ENCODE measurements at regions not wholly inside any gene's neighbourhood (a gene's known extent, or its start where the extent isn't known, plus 50 kb on each side); places are given as distances from the start of the nearest gene placed in this dataset.

DNA sequence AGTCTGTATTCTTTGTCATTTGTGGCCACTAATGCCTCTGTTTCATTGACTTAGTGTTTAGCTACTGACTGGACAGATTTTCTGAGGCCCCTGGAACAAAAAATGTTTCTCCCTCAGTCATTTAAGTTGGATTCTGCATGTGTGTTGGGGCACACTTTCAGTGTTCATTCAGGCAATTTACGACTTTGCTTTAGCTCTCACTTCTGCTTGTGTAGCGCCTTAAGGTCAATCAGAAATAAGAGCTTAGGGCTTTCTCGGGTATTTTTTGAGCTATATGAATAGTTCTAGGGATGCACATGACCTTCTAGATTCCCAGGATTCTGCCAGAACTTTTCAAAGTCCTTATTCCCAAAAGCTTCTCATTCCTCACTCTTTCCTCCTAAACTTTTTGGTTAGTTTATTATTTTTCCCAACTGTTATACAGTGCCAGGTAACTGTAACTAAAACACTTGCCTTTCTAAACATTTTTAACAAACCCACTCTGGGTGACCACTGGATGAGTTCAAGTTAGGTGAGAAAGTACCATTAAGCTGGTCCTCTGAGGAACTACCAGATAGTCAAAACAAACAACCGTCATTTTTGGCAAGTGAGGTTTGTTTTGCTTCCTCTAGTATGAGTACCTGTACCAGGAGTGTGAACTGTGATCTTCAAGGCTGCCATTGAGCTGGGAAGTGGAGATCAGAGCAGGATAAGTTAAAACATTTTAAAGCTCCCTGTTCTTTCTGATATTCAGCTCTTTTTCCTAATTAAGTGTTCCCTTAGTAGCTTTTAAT lies 571.3 kb upstream of the TLE4 start:
- DNase-seq (ENCODE audit: low read depth, low spot score) = no peak
- WGBS (ENCODE audit: insufficient coverage, insufficient read length) = no CpG with 5 or more reads among the region's 4 CpGs

DNA sequence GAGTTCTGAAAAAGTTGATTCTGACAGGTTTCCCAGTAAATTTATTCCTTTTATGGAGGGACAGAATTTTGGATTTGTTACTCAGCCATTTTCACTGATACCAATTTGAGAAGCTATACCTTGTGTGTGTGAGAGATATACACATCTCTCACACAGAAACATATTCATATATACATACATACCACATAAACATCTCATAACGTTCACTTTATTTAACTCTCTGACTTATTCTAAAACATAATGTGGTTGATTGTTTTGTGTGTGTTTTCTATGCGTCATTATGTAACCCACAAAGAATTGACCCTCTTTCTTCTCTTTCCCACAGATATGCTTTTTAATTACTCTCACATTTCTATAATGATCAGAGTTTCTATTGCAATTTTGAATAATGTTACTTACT lies 570.8 kb upstream of the TLE4 start:
- Histone ChIP-seq H3K27ac (ENCODE audit: low read length) (no peak overlapping the region), H3K4me1 (ENCODE audit: control insufficient read depth, insufficient read depth, low read length) (no peaks in the 10 kb centered on the region), H3K4me3 (ENCODE audit: low read length) (no peak overlapping the region), H3K27me3 (ENCODE audit: control insufficient read depth, insufficient read depth, low read length) (no peaks in the 10 kb centered on the region), H3K36me3 (ENCODE audit: control insufficient read depth, insufficient read depth, low read length) (no peaks in the 10 kb centered on the region), H3K9me3 (ENCODE audit: control insufficient read depth, insufficient read depth, low read length) (no peaks in the 10 kb centered on the region)
- DNase-seq (ENCODE audit: low read depth, low spot score) = no peak
- WGBS (ENCODE audit: insufficient coverage, insufficient read length) = 100% methylated on average over 1 of the region's 2 CpGs

More for the DNA sequence above, 571.3 kb upstream of the TLE4 start:
- Histone ChIP-seq H3K27ac (ENCODE audit: low read length) (no peak overlapping the region), H3K4me1 (ENCODE audit: control insufficient read depth, insufficient read depth, low read length) (no peaks in the 10 kb centered on the region), H3K9me3 (ENCODE audit: control insufficient read depth, insufficient read depth, low read length) (no peaks in the 10 kb centered on the region), H3K27me3 (ENCODE audit: control insufficient read depth, insufficient read depth, low read length) (no peaks in the 10 kb centered on the region), H3K36me3 (ENCODE audit: control insufficient read depth, insufficient read depth, low read length) (no peaks in the 10 kb centered on the region), H3K4me3 (ENCODE audit: low read length) (no peak overlapping the region)

DNA sequence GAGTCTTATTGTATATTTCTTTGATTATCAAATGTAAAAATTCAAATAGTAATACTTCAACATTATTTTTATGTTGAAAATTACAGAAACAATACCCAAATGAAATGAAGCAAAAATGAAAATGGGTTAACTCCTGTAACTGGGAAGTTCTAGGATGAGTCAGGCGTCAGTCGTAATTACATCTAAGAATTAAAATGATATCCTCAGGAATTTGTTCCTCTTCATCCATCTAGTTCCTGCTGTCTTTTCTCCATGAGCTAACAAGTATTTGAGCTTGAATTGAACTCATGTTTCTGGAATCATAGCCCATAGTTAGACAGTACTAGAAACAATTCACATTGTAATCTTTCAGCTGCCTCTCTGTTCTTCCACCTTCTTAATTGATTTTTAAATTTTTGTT lies 568.3 kb upstream of the TLE4 start:
- Histone ChIP-seq H3K4me1 (ENCODE audit: control insufficient read depth, insufficient read depth, low read length) (no peaks in the 10 kb centered on the region), H3K27me3 (ENCODE audit: control insufficient read depth, insufficient read depth, low read length) (no peaks in the 10 kb centered on the region), H3K9me3 (ENCODE audit: control insufficient read depth, insufficient read depth, low read length) (no peaks in the 10 kb centered on the region), H3K4me3 (ENCODE audit: low read length) (no peak overlapping the region), H3K36me3 (ENCODE audit: control insufficient read depth, insufficient read depth, low read length) (no peaks in the 10 kb centered on the region), H3K27ac (ENCODE audit: low read length) (no peak overlapping the region)
- DNase-seq (ENCODE audit: low read depth, low spot score) = no peak
- WGBS (ENCODE audit: insufficient coverage, insufficient read length) = no CpG with 5 or more reads among the region's 2 CpGs

DNA sequence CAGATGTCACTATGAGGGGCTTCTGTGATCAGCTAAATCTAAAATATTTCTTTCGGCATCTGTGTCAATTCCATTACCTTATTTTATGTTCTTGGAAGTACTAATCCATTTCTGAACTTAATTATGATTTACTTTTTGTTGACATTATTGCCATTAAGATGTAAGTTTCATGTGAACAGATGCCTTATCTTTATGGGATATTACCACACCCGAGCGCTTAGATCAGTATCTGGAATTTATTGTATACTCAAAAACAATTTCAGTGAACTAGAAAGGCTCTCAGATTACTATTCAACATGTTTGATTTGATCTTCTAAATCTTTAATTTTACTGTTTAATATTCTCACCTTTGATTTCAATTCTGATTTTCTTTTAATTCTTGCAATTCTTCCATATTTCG lies 567.7 kb upstream of the TLE4 start:
- DNase-seq (ENCODE audit: low read depth, low spot score) = no peak
- H3K27me3 ChIP-seq (ENCODE audit: control insufficient read depth, insufficient read depth, low read length) = no peaks in the 10 kb centered on the region
- no peaks in the 10 kb centered on the region for H3K36me3 ChIP-seq (ENCODE audit: control insufficient read depth, insufficient read depth, low read length)
- H3K9me3 ChIP-seq (ENCODE audit: control insufficient read depth, insufficient read depth, low read length) = no peaks in the 10 kb centered on the region
- H3K4me3 ChIP-seq (ENCODE audit: low read length) = no peak overlapping the region
- WGBS (ENCODE audit: insufficient coverage, insufficient read length) = 100% methylated on average over 1 of the region's 4 CpGs
- no peak overlapping the region for H3K27ac ChIP-seq (ENCODE audit: low read length)
- no peaks in the 10 kb centered on the region for H3K4me1 ChIP-seq (ENCODE audit: control insufficient read depth, insufficient read depth, low read length)

DNA sequence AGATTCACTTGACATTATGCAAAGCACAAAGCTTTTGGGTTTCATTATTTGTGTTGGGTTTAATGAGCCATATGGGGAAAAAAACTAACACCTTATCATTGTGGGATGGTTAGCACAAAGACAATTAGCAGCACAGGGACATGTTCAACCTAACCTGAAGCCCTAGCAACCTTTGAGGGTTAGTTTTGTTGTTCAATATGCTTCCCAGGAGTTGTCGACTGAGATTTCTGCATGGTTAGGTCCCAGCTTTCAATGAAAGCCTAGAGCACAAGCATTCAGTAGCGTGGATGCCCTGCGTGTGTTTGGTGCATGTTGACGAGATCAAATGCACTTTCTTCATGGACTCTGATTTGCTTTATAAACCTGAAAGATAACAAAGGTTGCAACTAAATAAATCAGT lies 565.2 kb upstream of the TLE4 start:
- Histone ChIP-seq H3K27me3 (ENCODE audit: control insufficient read depth, insufficient read depth, low read length) (no peaks in the 10 kb centered on the region), H3K27ac (ENCODE audit: low read length) (no peak overlapping the region), H3K4me3 (ENCODE audit: low read length) (no peak overlapping the region), H3K4me1 (ENCODE audit: control insufficient read depth, insufficient read depth, low read length) (no peaks in the 10 kb centered on the region), H3K36me3 (ENCODE audit: control insufficient read depth, insufficient read depth, low read length) (no peaks in the 10 kb centered on the region), H3K9me3 (ENCODE audit: control insufficient read depth, insufficient read depth, low read length) (no peaks in the 10 kb centered on the region)
- WGBS (ENCODE audit: insufficient coverage, insufficient read length) = no CpG with 5 or more reads among the region's 4 CpGs
- DNase-seq (ENCODE audit: low read depth, low spot score) = no peak

DNA sequence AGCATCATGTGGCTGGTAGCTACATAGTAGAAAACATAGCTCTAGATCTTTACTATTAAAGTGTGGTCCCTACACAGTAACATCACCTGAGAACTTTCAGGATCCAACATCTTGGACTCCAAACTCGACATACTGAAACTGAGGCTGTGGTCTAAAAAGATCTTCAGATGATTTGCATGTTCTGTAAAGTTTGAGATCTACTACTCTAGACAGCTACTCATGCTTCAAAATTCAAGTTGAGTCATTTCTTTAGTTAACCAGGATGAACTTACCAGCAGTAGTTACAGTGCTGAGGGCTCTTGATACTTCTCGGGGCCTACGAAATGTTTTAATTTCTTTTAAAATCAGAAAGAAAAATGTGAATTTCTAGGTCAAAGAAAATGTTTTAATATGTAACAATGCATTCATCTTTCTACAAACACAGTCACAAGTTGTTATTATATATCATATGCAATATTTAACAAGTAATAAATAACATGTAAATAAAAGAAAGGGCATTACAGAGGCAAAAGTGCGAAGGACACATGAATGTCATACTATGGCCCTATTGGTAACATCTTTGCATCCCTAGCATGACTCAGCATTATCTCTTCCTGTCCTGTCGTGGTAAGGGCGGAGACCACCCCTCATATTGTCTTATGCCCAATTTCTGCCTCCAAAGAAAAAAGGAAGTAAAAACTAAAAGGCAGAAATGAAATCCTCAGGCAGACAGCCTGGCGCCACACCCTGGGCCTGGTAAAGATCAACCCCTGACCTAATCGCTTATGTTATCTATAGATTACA lies 563.9 kb upstream of the TLE4 start:
- WGBS (ENCODE audit: insufficient coverage, insufficient read length) = no CpG with 5 or more reads among the region's 8 CpGs
- Histone ChIP-seq H3K27me3 (ENCODE audit: control insufficient read depth, insufficient read depth, low read length) (no peaks in the 10 kb centered on the region), H3K36me3 (ENCODE audit: control insufficient read depth, insufficient read depth, low read length) (no peaks in the 10 kb centered on the region), H3K4me3 (ENCODE audit: low read length) (no peak overlapping the region), H3K4me1 (ENCODE audit: control insufficient read depth, insufficient read depth, low read length) (no peaks in the 10 kb centered on the region), H3K27ac (ENCODE audit: low read length) (no peak overlapping the region), H3K9me3 (ENCODE audit: control insufficient read depth, insufficient read depth, low read length) (no peaks in the 10 kb centered on the region)
- no peak for DNase-seq (ENCODE audit: low read depth, low spot score)

- Histone ChIP-seq H3K27me3 (ENCODE audit: control insufficient read depth, insufficient read depth, low read length) (no peaks in the 10 kb centered on the region), H3K4me3 (ENCODE audit: low read length) (no peak overlapping the region), H3K36me3 (ENCODE audit: control insufficient read depth, insufficient read depth, low read length) (no peaks in the 10 kb centered on the region), H3K9me3 (ENCODE audit: control insufficient read depth, insufficient read depth, low read length) (no peaks in the 10 kb centered on the region), H3K4me1 (ENCODE audit: control insufficient read depth, insufficient read depth, low read length) (no peaks in the 10 kb centered on the region), H3K27ac (ENCODE audit: low read length) (no peak overlapping the region)
- DNase-seq (ENCODE audit: low read depth, low spot score) = no peak
- no CpG with 5 or more reads among the region's 3 CpGs for WGBS (ENCODE audit: insufficient coverage, insufficient read length)
Measured at GRCh38 chr9:79008916-79009315, 562.8 kb upstream of the TLE4 start.

DNA sequence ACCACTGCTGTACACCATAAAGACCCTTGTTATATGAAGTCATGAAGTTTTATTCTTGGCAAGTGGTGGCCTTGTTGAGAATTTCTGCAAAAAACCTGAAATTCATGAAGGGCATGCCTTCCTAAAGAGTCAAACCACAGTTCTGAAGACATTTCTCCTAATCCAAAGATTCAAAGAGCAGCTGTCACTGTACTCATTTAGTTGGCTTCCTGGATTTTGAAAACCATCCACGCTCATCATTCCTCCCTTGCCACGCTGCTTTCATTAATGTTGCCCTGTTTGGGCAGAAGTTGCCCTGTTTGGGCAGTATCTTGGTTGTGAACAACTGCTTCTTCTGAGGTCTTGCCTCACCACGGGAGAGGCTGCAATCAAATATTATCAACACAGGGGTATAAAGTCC lies 560.3 kb upstream of the TLE4 start:
- H3K4me1 ChIP-seq (ENCODE audit: control insufficient read depth, insufficient read depth, low read length) = no peaks in the 10 kb centered on the region
- WGBS (ENCODE audit: insufficient coverage, insufficient read length) = no CpG with 5 or more reads among the region's 3 CpGs
- no peaks in the 10 kb centered on the region for H3K9me3 ChIP-seq (ENCODE audit: control insufficient read depth, insufficient read depth, low read length)
- H3K4me3 ChIP-seq (ENCODE audit: low read length) = no peak overlapping the region
- no peak for DNase-seq (ENCODE audit: low read depth, low spot score)
- no peaks in the 10 kb centered on the region for H3K27me3 ChIP-seq (ENCODE audit: control insufficient read depth, insufficient read depth, low read length)
- H3K27ac ChIP-seq (ENCODE audit: low read length) = no peak overlapping the region
- no peaks in the 10 kb centered on the region for H3K36me3 ChIP-seq (ENCODE audit: control insufficient read depth, insufficient read depth, low read length)

GRCh38 chr9:79012561-79012960 lies 559.2 kb upstream of the TLE4 start:
- no peaks in the 10 kb centered on the region for H3K27me3 ChIP-seq (ENCODE audit: control insufficient read depth, insufficient read depth, low read length)
- H3K9me3 ChIP-seq (ENCODE audit: control insufficient read depth, insufficient read depth, low read length) = no peaks in the 10 kb centered on the region
- H3K27ac ChIP-seq (ENCODE audit: low read length) = no peak overlapping the region
- H3K36me3 ChIP-seq (ENCODE audit: control insufficient read depth, insufficient read depth, low read length) = no peaks in the 10 kb centered on the region
- no peaks in the 10 kb centered on the region for H3K4me1 ChIP-seq (ENCODE audit: control insufficient read depth, insufficient read depth, low read length)
- H3K4me3 ChIP-seq (ENCODE audit: low read length) = no peak overlapping the region
- no peak for DNase-seq (ENCODE audit: low read depth, low spot score)

DNA sequence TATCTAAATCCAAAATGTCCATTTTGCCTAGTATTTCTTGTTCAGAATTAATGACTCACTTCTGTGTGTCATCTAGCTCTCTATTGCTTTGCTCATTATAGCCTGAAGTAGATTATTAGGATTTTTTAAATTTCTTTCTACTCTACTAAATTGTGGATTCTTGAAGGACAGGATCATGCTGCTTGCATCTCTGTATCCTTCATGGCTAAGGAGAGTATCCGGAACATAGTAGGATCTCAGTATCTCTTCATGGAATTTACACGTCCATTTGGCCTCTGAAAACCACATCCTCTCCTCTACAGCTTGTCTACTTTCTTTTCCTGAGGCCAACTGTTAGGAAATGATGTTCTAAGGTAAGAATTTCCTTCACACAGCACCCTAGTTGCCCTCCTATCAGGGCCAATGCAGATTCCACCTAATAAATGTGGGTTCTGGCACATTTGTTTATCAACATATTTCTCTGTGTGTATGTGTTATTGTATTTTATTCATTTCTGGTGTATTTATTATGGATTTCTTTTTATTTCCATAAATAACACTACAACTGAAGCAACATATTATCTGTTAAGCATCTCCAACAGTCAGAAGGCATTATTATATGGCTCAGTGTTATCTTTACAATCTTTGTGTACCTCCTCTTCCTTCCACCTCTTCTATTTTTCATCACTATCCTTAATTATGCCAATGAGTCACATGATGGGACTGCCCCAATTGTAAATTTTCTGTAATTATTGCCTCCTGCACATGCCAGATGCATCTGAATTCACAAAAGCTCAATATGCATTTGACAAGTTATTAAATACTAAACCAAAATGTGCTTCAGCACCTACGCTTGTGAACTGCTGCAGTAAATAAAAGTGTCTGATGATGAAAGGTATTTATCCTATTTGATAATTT lies 557.8 kb upstream of the TLE4 start:
- no peaks in the 10 kb centered on the region for H3K27me3 ChIP-seq (ENCODE audit: control insufficient read depth, insufficient read depth, low read length)
- H3K27ac ChIP-seq (ENCODE audit: low read length) = no peak overlapping the region

More for the DNA sequence above, 557.8 kb upstream of the TLE4 start:
- H3K9me3 ChIP-seq (ENCODE audit: control insufficient read depth, insufficient read depth, low read length) = no peaks in the 10 kb centered on the region
- no peak for DNase-seq (ENCODE audit: low read depth, low spot score)
- WGBS (ENCODE audit: insufficient coverage, insufficient read length) = no CpG with 5 or more reads among the region's 3 CpGs
- no peaks in the 10 kb centered on the region for H3K4me1 ChIP-seq (ENCODE audit: control insufficient read depth, insufficient read depth, low read length)
- H3K36me3 ChIP-seq (ENCODE audit: control insufficient read depth, insufficient read depth, low read length) = no peaks in the 10 kb centered on the region
- no peak overlapping the region for H3K4me3 ChIP-seq (ENCODE audit: low read length)

Data from iPS DF 6.9 (cell line).